ENCODE measurements at regions not wholly inside any gene's neighbourhood (a gene's known extent, or its start where the extent isn't known, plus 50 kb on each side); places are given as distances from the start of the nearest gene placed in this dataset.

DNA sequence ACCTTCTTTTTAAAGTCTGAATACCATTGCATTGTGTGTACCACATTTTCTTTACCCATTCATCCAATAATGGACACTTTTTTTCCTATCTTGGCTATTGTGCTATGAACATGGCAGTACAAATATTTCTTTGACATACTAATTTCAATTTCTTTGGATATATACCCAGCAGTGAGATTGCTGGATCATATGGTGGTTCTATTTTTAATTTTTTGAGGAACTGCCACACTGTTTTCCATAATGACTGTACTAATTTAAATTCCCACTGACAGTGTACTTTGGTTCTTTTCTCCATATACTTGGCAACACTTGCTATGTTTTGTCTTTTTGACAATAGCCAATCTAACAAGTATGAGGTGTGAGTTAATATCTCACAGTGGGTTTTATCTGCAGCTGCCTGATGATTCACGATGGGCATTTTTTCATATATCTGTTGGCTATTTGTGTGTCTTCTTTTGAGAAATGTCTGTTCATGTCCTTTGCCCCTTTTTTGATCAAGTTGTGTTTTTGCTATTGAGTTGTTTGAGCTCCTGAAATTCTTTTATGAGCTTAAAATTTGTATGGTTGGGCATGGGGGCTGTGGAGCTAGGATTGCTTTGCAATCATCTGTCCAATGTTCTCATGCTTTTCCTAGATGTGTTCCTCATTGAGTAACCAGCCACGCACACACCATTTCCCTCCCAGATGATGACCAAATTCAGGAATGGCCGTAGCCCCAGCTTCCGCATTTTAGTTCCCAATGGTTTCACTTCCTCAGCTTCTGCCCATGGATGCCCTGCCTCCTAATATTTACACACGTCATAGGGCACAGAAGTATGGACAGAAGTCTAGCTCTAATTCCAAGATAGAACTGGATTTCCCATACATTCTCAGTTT lies 380.0 kb upstream of the SGCG start (continued):
- TF ChIP-seq ZNF155 (tag by site-specific recombination; IDR thresholded peaks at IDR 0.05) (no peak), ZNF530 (tag by site-specific recombination; IDR thresholded peaks at IDR 0.05; ENCODE audit: low read depth) (no peak), ZNF114 (tag by site-specific recombination; IDR thresholded peaks at IDR 0.05) (no peak), BCL11A (tag by site-specific recombination; IDR thresholded peaks at IDR 0.05; ENCODE audit: low read depth) (no peak), ZNF202 (tag by site-specific recombination; IDR thresholded peaks at IDR 0.05; ENCODE audit: borderline replicate concordance) (no peak)
- TF ChIP-seq, protein P1, sequence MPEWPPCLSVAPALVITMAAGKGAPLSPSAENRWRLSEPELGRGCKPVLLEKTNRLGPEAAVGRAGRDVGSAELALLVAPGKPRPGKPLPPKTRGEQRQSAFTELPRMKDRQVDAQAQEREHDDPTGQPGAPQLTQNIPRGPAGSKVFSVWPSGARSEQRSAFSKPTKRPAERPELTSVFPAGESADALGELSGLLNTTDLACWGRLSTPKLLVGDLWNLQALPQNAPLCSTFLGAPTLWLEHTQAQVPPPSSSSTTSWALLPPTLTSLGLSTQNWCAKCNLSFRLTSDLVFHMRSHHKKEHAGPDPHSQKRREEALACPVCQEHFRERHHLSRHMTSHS (tag by site-specific recombination; IDR thresholded peaks at IDR 0.05), result no peak

DNA sequence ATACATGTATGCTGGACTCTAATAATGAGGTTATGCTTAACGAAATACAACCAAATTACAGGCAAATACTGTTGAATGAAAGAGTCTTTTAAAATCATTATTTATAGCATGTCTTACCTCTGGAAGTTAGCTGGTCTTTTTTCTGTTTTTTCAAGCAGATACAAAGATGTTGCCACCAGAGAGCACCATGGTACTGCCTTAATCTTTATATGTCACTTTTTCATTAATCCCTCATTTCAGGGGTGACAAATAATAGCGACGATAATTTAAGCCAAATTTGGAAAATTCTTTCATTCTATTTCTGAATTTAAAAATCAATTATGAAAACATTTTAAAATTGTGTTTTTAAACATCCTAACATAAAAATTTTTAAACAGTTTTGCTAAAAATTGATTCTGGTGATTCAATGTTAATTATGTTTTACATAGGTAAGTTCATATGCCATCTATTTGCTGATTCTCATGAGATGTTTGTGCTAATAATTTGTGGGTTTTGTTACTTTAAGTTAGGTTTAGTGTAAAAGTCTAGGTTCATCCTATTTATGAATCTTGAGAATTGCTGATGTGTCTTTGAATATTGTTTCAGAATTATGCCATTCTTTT lies 379.3 kb upstream of the SGCG start:
- H3K27ac ChIP-seq (ENCODE audit: extremely low read depth, low read depth, low read length), result no peak overlapping the region
- no peaks in the 10 kb centered on the region for H3K9me3 ChIP-seq (ENCODE audit: control insufficient read depth, insufficient read depth, low read depth, low read length)
- no peak for TF ChIP-seq ZNF660 (tag by site-specific recombination; IDR thresholded peaks at IDR 0.05)
- no peak for TF ChIP-seq ZFP69B (tag by site-specific recombination; IDR thresholded peaks at IDR 0.05)
- TF ChIP-seq ZNF654 (tag by site-specific recombination; IDR thresholded peaks at IDR 0.05; ENCODE audit: low read depth), result peak; percentile 48
- TF ChIP-seq ZNF777 (tag by site-specific recombination; IDR thresholded peaks at IDR 0.05; ENCODE audit: borderline replicate concordance), result no peak
- TF ChIP-seq, protein P2, sequence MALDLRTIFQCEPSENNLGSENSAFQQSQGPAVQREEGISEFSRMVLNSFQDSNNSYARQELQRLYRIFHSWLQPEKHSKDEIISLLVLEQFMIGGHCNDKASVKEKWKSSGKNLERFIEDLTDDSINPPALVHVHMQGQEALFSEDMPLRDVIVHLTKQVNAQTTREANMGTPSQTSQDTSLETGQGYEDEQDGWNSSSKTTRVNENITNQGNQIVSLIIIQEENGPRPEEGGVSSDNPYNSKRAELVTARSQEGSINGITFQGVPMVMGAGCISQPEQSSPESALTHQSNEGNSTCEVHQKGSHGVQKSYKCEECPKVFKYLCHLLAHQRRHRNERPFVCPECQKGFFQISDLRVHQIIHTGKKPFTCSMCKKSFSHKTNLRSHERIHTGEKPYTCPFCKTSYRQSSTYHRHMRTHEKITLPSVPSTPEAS (tag by site-specific recombination; IDR thresholded peaks at IDR 0.05), result no peak
- no peak for TF ChIP-seq ZNF211 (tag by site-specific recombination; IDR thresholded peaks at IDR 0.05; ENCODE audit: low read depth)
- no peak for TF ChIP-seq KLF8 (tag by site-specific recombination; IDR thresholded peaks at IDR 0.05)
- TF ChIP-seq, protein P1 (tag by site-specific recombination; IDR thresholded peaks at IDR 0.05), result no peak

DNA sequence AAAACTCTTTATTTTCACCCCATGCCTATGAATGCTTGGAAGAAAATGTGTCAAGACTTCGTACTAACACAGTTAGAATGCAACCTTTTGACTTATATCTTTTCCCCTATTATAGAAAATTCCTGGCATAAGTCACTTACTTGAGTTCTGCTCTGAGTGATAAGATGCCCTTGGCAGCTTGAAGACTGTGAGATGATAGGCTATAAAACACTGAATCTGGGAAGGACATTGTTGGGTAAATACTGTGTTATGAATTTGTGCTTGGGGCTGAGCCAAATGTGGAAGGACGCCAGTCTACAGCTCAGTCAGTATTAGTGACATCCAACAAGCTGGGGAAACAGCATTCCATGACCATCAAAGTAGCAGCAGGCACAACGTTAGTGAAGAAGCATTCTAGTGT lies 368.0 kb upstream of the SGCG start:
- Histone ChIP-seq H3K36me3 (ENCODE audit: control insufficient read depth in 2 of 2, insufficient read depth in 1 of 2, low read length in 2 of 2) (no peaks in the 10 kb centered on the region), H3K4me3 (ENCODE audit: low read depth, low read length) (no peak overlapping the region), H3K27ac (ENCODE audit: extremely low read depth, low read depth, low read length) (no peak overlapping the region), H3K4me1 (ENCODE audit: control insufficient read depth, insufficient read depth, low read length) (peaks cover 10% of the 10 kb centered on the region; the same call in 1 of the 2 replicates), H3K9me3 (ENCODE audit: control insufficient read depth, insufficient read depth, low read depth, low read length) (no peaks in the 10 kb centered on the region)
- TF ChIP-seq ZNF416 (tag by site-specific recombination; IDR thresholded peaks at IDR 0.05), result no peak
- ChIA-PET POLR2A (no interaction called here), CTCF (interaction anchor here (0.6 kb wide), 1 partner anchor 82 kb away, joined by 3 read pairs; no protein-coding TSS in a partner anchor)

More for the DNA sequence above, 379.3 kb upstream of the SGCG start:
- no peak overlapping the region for H3K4me3 ChIP-seq (ENCODE audit: low read depth, low read length)
- ChIA-PET CTCF (interaction anchor here (0.6 to 2.8 kb wide), 16 partner anchors 12 to 1176 kb away, joined by 3 to 15 read pairs (median 4); no protein-coding TSS in a partner anchor), POLR2A (no interaction called here)
- no peaks in the 10 kb centered on the region for H3K36me3 ChIP-seq (ENCODE audit: control insufficient read depth in 2 of 2, insufficient read depth in 1 of 2, low read length in 2 of 2)
- H3K4me1 ChIP-seq (ENCODE audit: control insufficient read depth, insufficient read depth, low read length), result no peaks in the 10 kb centered on the region
